ENCODE measurements at regions not wholly inside any gene's neighbourhood (a gene's known extent, or its start where the extent isn't known, plus 50 kb on each side); places are given as distances from the start of the nearest gene placed in this dataset.

DNA sequence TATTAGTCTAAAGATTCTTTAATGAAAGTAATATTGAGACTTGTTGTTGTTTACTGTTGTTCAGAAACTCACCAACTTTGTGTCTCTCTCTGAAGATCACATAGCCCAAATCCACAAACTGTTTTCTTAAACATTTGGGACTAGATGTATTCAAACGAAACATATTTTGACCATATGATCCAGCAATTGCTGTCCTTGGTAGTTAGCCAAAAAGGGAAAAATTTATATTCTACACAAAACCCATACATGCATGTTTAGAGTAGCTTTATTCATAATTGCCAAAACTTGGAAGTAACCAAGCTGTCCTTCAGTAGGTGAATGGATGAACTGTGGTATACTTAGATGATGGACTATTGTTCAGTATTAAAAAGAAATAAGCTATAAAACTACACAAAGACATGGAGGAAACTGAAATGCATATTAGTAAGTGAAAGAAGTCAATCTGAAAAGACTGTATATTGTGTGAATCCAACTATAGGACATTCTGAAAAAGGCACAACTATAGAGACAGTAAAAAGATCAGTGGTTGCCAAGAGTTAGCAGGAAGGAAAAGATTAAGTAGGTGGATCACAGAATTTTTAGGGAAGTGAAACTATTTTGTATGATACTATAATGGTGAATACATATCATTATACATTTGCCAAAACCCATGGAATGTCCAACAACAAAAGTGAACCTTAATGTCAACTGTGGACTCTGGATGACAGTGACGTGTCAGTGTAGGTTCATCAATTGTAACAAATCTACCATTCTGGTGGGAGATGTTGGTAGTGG is 442.9 kb downstream of the INSC start:
- no peak overlapping the region for H3K9ac ChIP-seq (ENCODE audit: insufficient read depth in 1 of 2, low read depth in 2 of 2, low read length in 2 of 2)
- WGBS (ENCODE audit: insufficient coverage, low coverage, missing lambda C conversion rate): 0% methylated on average over 2 of the region's 2 CpGs
- peaks cover 0 to 23% of the 10 kb centered on the region in 2 experiments; a peak in 2 of 5 replicates for H3K27me3 ChIP-seq (ENCODE audit: control insufficient read depth in 2 of 2, insufficient read depth in 2 of 2, low read length in 2 of 2)
- H3K4me3 ChIP-seq: no peak overlapping the region
- BruUV-seq (replicated peaks): no TSS peak
- ChIA-PET CTCF (ENCODE audit: low intra/inter-chr PET ratio) (no interaction called here), POLR2A (no interaction called here)
- DNase-seq (ENCODE audit: extremely low read depth in 1 of 4, low spot score in 3 of 4) (no peak), FAIRE-seq (no peak), ATAC-seq (no peak)
- H3K9me1 ChIP-seq (ENCODE audit: control insufficient read depth, insufficient read depth, low read length): no peaks in the 10 kb centered on the region
- no peak overlapping the region for H2AFZ ChIP-seq (ENCODE audit: low read depth, low read length)
- TF ChIP-seq ZNF282 (CRISPR knock-in tag; IDR thresholded peaks at IDR 0.05) (no peak), FOXK2 (conservative IDR thresholded peaks at IDR 0.05 in 1 of 2, IDR thresholded peaks at IDR 0.05 in 1 of 2; ENCODE audit: low read depth in 2 of 2) (no peak), ZNF280B (CRISPR knock-in tag; IDR thresholded peaks at IDR 0.05) (no peak), GTF2B (IDR thresholded peaks at IDR 0.05; ENCODE audit: extremely low read depth, insufficient read length) (no peak)
- TF ChIP-seq, protein P1, sequence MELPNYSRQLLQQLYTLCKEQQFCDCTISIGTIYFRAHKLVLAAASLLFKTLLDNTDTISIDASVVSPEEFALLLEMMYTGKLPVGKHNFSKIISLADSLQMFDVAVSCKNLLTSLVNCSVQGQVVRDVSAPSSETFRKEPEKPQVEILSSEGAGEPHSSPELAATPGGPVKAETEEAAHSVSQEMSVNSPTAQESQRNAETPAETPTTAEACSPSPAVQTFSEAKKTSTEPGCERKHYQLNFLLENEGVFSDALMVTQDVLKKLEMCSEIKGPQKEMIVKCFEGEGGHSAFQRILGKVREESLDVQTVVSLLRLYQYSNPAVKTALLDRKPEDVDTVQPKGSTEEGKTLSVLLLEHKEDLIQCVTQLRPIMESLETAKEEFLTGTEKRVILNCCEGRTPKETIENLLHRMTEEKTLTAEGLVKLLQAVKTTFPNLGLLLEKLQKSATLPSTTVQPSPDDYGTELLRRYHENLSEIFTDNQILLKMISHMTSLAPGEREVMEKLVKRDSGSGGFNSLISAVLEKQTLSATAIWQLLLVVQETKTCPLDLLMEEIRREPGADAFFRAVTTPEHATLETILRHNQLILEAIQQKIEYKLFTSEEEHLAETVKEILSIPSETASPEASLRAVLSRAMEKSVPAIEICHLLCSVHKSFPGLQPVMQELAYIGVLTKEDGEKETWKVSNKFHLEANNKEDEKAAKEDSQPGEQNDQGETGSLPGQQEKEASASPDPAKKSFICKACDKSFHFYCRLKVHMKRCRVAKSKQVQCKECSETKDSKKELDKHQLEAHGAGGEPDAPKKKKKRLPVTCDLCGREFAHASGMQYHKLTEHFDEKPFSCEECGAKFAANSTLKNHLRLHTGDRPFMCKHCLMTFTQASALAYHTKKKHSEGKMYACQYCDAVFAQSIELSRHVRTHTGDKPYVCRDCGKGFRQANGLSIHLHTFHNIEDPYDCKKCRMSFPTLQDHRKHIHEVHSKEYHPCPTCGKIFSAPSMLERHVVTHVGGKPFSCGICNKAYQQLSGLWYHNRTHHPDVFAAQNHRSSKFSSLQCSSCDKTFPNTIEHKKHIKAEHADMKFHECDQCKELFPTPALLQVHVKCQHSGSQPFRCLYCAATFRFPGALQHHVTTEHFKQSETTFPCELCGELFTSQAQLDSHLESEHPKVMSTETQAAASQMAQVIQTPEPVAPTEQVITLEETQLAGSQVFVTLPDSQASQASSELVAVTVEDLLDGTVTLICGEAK (IDR thresholded peaks at IDR 0.05): no peak
- TF ChIP-seq, protein P1 (CRISPR knock-in tag; IDR thresholded peaks at IDR 0.05): no peak
- no peaks in the 10 kb centered on the region for H3K9me3 ChIP-seq (replicated peaks; ENCODE audit: control insufficient read depth, insufficient read depth, low read depth, low read length)
- no peaks in the 10 kb centered on the region for H3K79me2 ChIP-seq (ENCODE audit: control insufficient read depth, insufficient read depth, low read length)
- H3K36me3 ChIP-seq (ENCODE audit: control insufficient read depth, insufficient read depth, low read length): no peaks in the 10 kb centered on the region
- H4K20me1 ChIP-seq (replicated peaks; ENCODE audit: control insufficient read depth, insufficient read depth, low read length): no peaks in the 10 kb centered on the region
- intact Hi-C loops (cut with micrococcal nuclease): no loop called here
- H3K27ac ChIP-seq (ENCODE audit: extremely low read depth, low read depth, low read length): no peak overlapping the region
- in situ Hi-C loops (cut with MboI): no loop called here
- H3K4me1 ChIP-seq (replicated peaks in 1 of 2; ENCODE audit: control insufficient read depth in 2 of 2, insufficient read depth in 2 of 2, low read length in 2 of 2): no peaks in the 10 kb centered on the region; a peak in 1 of 5 replicates
- H3K4me2 ChIP-seq (ENCODE audit: insufficient read depth, low read length): no peak overlapping the region
